ENCODE measurements at regions not wholly inside any gene's neighbourhood (a gene's known extent, or its start where the extent isn't known, plus 50 kb on each side); places are given as distances from the start of the nearest gene placed in this dataset.

DNA sequence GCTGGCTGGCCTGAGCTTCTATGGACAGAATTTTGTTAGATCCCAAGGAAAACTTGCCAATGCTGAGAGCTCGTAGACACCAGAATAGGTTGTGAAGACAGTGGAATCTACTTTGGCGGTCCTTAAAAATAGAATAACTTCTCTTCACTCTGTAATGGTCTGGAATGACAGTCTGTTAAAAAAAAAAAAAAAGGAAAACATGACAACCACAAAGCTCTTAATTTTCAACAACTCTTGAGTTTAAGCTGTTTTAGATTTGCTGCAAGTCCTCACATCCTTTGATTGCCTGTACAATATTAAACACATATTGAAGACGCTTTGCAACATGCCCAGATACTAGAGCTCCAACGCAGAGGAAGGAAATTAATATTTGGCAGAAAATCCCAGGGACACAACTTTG is 122.8 kb upstream of the GALNT15 start:
- TF ChIP-seq EZH2 (IDR thresholded peaks at IDR 0.05; ENCODE audit: borderline replicate concordance, control insufficient read depth, low read depth, low read length) = no peak
- TF ChIP-seq, protein P1, sequence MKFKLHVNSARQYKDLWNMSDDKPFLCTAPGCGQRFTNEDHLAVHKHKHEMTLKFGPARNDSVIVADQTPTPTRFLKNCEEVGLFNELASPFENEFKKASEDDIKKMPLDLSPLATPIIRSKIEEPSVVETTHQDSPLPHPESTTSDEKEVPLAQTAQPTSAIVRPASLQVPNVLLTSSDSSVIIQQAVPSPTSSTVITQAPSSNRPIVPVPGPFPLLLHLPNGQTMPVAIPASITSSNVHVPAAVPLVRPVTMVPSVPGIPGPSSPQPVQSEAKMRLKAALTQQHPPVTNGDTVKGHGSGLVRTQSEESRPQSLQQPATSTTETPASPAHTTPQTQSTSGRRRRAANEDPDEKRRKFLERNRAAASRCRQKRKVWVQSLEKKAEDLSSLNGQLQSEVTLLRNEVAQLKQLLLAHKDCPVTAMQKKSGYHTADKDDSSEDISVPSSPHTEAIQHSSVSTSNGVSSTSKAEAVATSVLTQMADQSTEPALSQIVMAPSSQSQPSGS (IDR thresholded peaks at IDR 0.05; ENCODE audit: low read length) = no peak
- TF ChIP-seq, protein P2, sequence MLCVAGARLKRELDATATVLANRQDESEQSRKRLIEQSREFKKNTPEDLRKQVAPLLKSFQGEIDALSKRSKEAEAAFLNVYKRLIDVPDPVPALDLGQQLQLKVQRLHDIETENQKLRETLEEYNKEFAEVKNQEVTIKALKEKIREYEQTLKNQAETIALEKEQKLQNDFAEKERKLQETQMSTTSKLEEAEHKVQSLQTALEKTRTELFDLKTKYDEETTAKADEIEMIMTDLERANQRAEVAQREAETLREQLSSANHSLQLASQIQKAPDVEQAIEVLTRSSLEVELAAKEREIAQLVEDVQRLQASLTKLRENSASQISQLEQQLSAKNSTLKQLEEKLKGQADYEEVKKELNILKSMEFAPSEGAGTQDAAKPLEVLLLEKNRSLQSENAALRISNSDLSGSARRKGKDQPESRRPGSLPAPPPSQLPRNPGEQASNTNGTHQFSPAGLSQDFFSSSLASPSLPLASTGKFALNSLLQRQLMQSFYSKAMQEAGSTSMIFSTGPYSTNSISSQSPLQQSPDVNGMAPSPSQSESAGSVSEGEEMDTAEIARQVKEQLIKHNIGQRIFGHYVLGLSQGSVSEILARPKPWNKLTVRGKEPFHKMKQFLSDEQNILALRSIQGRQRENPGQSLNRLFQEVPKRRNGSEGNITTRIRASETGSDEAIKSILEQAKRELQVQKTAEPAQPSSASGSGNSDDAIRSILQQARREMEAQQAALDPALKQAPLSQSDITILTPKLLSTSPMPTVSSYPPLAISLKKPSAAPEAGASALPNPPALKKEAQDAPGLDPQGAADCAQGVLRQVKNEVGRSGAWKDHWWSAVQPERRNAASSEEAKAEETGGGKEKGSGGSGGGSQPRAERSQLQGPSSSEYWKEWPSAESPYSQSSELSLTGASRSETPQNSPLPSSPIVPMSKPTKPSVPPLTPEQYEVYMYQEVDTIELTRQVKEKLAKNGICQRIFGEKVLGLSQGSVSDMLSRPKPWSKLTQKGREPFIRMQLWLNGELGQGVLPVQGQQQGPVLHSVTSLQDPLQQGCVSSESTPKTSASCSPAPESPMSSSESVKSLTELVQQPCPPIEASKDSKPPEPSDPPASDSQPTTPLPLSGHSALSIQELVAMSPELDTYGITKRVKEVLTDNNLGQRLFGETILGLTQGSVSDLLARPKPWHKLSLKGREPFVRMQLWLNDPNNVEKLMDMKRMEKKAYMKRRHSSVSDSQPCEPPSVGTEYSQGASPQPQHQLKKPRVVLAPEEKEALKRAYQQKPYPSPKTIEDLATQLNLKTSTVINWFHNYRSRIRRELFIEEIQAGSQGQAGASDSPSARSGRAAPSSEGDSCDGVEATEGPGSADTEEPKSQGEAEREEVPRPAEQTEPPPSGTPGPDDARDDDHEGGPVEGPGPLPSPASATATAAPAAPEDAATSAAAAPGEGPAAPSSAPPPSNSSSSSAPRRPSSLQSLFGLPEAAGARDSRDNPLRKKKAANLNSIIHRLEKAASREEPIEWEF (IDR thresholded peaks at IDR 0.05; ENCODE audit: insufficient replicate concordance, low read depth, low read length) = no peak
- TF ChIP-seq, protein P3, sequence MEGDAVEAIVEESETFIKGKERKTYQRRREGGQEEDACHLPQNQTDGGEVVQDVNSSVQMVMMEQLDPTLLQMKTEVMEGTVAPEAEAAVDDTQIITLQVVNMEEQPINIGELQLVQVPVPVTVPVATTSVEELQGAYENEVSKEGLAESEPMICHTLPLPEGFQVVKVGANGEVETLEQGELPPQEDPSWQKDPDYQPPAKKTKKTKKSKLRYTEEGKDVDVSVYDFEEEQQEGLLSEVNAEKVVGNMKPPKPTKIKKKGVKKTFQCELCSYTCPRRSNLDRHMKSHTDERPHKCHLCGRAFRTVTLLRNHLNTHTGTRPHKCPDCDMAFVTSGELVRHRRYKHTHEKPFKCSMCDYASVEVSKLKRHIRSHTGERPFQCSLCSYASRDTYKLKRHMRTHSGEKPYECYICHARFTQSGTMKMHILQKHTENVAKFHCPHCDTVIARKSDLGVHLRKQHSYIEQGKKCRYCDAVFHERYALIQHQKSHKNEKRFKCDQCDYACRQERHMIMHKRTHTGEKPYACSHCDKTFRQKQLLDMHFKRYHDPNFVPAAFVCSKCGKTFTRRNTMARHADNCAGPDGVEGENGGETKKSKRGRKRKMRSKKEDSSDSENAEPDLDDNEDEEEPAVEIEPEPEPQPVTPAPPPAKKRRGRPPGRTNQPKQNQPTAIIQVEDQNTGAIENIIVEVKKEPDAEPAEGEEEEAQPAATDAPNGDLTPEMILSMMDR (IDR thresholded peaks at IDR 0.05 in 2 of 3, conservative IDR thresholded peaks at IDR 0.05 in 1 of 3; ENCODE audit: control insufficient read depth in 2 of 3, extremely low read depth in 1 of 3, insufficient read depth in 1 of 3, low read depth in 3 of 3, low read length in 3 of 3) = no peak
- TF ChIP-seq, protein P4, sequence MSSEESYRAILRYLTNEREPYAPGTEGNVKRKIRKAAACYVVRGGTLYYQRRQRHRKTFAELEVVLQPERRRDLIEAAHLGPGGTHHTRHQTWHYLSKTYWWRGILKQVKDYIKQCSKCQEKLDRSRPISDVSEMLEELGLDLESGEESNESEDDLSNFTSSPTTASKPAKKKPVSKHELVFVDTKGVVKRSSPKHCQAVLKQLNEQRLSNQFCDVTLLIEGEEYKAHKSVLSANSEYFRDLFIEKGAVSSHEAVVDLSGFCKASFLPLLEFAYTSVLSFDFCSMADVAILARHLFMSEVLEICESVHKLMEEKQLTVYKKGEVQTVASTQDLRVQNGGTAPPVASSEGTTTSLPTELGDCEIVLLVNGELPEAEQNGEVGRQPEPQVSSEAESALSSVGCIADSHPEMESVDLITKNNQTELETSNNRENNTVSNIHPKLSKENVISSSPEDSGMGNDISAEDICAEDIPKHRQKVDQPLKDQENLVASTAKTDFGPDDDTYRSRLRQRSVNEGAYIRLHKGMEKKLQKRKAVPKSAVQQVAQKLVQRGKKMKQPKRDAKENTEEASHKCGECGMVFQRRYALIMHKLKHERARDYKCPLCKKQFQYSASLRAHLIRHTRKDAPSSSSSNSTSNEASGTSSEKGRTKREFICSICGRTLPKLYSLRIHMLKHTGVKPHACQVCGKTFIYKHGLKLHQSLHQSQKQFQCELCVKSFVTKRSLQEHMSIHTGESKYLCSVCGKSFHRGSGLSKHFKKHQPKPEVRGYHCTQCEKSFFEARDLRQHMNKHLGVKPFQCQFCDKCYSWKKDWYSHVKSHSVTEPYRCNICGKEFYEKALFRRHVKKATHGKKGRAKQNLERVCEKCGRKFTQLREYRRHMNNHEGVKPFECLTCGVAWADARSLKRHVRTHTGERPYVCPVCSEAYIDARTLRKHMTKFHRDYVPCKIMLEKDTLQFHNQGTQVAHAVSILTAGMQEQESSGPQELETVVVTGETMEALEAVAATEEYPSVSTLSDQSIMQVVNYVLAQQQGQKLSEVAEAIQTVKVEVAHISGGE (CRISPR knock-in tag; IDR thresholded peaks at IDR 0.05) = no peak
- TF ChIP-seq, protein P5, sequence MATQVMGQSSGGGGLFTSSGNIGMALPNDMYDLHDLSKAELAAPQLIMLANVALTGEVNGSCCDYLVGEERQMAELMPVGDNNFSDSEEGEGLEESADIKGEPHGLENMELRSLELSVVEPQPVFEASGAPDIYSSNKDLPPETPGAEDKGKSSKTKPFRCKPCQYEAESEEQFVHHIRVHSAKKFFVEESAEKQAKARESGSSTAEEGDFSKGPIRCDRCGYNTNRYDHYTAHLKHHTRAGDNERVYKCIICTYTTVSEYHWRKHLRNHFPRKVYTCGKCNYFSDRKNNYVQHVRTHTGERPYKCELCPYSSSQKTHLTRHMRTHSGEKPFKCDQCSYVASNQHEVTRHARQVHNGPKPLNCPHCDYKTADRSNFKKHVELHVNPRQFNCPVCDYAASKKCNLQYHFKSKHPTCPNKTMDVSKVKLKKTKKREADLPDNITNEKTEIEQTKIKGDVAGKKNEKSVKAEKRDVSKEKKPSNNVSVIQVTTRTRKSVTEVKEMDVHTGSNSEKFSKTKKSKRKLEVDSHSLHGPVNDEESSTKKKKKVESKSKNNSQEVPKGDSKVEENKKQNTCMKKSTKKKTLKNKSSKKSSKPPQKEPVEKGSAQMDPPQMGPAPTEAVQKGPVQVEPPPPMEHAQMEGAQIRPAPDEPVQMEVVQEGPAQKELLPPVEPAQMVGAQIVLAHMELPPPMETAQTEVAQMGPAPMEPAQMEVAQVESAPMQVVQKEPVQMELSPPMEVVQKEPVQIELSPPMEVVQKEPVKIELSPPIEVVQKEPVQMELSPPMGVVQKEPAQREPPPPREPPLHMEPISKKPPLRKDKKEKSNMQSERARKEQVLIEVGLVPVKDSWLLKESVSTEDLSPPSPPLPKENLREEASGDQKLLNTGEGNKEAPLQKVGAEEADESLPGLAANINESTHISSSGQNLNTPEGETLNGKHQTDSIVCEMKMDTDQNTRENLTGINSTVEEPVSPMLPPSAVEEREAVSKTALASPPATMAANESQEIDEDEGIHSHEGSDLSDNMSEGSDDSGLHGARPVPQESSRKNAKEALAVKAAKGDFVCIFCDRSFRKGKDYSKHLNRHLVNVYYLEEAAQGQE (IDR thresholded peaks at IDR 0.05; ENCODE audit: low read depth, low read length) = no peak

Data from GM12878 (cell line).